Left hindlimb (tissue), 1 donor: ENCODE measurements at regions not wholly inside any gene's neighbourhood (a gene's known extent, or its start where the extent isn't known, plus 50 kb on each side); places are given as distances from the start of the nearest gene placed in this dataset.
A peak's percentile ranks its signal among the peaks of the same experiment; 100 is the strongest.

Source experiments
- DNase-seq: peaks from one replicate; pipeline ENCODE4 v3.0.0-alpha.2; 2018

GRCh38 chr1:5730272-5731109 is 261.7 kb downstream of the NPHP4 start:
- DNase-seq: peak; percentile 3

DNA sequence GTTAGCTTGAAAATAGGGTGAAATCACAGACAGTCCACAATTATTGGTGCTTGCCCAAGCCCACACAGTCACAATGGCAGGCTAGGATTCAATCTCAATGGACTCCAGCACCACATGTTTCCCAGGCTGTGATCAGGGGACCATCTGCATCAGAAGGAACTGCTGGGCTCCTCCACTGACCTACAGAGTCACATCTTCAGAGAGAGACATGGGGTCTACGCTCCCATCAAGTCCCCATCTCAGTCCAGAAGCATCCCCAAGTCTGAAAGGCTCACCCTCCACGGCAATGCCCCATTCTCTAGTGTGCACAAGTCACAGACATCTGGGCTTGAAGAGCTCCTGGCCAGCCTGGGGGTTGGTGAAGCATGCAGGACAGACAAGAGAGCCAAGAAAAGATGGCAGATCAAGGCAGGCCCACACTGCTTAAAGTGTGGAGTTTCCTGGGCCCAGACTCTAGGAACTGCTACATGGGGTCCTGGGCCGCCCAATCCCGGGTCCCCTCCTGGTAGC is 262.5 kb downstream of the NPHP4 start:
- DNase-seq: peak; percentile 3

GRCh38 chr1:5728663-5729355 is 263.4 kb downstream of the NPHP4 start:
- peak; percentile 10 for DNase-seq

GRCh38 chr1:5727871-5728643 is 264.2 kb downstream of the NPHP4 start:
- peak; percentile 3 for DNase-seq

DNA sequence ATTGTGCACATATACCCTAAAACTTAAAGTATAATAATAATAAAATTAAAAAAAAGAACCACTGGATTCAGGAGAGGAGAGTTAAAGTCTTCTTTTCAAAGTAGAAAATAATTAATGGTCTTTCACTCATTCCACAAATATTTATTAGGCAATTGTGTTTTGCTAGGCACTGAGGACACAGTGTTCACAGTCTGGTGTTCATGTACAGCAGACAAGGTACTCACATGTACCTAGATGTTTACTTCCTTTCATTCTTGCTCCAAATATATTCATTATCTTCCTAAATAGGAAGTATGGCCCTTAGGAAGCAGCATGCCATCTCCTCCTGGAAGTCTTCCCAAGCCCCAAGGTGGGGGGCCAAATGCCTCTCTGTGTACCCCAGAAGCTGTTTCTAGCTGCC is 265.0 kb downstream of the NPHP4 start:
- DNase-seq: peak; percentile 1

DNA sequence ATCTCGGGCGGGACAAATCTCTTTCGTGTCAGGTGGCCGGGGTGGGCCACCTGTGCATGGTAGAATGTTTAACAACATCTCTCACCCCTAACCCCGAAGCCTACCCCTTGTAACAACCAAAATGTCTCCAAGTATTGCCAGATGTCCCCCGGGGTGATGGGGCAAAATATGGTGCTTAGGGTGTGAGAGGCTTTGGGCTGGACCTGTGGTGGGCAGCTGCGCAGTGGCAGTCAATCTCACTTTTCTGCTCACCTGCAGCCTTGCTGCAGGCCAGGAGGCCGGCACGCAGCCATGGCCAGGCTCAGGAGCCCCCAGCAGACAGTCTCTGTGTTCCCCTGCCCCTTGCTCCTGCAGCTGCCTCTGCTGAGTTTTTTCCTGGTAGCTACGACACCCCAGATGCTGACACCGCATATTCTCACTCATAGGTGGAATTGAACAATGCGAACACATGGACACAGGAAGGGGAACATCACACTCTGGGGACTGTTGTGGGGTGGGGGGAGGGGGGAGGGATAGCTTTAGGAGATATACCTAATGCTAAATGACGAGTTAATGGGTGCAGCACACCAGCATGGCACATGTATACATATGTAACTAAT is 265.5 kb downstream of the NPHP4 start:
- DNase-seq: peak; percentile 2

DNA sequence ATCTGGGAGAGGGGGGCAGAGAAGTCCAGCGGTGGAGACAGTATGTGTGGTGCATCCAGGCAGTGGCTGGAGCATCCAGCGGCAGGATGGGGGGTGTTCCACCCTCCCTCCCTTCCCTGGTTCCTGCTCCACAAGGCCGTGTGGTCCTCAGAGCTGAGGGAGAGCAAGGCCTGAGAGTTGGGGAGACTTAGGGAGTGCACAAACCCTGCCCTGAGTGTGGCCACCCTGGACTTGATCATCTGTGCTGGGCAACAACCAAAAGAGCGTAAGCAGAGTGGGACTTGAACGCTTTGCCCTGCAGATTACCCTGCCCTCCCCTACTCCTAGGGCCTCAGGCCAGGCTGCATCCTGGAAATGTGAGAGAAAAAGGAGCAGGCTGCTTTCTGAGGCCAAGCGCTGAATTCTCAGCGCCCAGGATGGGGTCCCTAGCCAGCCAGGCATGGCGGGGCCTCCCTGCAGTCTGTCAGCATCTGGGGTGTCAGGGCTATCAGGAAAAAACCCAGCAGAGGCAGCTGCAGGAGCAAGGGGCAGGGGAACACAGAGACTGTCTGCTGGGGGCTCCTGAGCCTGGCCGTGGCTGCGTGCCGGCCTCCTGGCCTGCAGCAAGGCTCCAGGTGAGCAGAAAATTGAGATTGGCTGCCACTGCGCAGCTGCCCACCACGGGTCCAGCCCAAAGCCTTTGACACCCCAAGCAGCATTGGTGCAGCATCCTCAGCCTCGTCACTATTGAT is 266.2 kb downstream of the NPHP4 start:
- DNase-seq: peak; percentile 26

DNA sequence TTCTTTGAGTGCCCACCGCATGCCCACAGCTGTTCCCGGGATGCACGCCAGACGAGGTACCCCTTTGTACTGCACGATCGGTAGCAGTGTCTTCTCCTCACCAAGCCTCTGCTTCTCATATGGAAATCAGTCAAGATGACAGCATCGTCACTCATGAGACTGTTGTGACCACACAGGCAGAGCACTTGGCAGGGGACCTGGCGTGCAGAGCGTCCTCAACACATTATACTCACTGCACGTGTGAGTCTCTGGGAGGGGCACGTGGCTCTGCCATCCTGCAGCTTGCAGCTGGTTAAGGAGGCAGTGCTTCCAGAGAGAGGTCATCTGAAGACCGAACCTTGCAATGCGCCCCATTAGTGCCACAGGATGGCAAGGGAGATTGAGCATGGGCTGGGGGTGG is 266.8 kb downstream of the NPHP4 start:
- DNase-seq: peak; percentile 2

DNA sequence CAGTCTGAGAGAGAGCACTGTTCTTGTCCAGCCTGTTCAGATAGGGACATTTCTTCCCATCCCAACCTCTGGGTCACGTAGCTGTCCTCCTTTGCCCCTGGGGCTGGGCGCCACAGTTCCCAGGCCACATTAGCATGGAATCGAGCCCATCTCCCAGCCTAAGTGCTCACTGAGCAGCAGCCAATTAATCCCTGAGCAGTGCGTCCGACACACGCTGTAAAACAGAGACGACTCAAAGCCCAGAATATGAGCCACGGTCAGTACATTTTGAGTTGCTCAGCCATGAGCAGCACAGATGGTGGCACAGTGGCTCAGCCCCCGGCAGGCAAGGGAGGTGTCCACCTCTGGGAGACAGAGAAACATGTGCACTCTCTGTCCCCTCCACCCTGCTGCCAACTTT is 267.4 kb downstream of the NPHP4 start:
- DNase-seq: peak; percentile 17

DNA sequence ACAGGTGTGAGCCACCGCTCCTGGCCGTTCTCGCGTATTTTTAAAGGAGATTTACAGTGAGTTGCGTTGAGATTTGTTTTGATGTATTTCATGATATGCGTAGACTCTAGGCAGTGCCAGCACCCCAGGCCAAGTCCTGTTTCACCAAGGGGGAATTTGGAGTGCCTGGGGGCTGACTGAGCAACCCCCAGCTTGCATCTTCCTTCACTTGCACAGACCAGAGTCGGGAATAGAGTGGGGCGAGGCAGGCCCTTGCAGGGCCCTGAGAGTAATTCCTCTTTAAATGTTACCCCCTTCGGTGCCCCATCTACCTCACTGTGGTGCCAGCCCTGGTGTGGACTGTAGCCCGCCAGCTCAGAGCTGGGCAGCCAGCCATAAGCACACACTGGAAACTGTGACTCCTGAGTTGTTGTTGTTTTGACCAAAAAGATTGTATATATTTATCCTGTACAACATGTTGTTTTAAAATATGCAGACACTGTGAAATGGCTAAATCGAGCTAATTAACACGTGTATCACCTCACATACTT is 269.5 kb downstream of the NPHP4 start:
- DNase-seq: peak; percentile 30

DNA sequence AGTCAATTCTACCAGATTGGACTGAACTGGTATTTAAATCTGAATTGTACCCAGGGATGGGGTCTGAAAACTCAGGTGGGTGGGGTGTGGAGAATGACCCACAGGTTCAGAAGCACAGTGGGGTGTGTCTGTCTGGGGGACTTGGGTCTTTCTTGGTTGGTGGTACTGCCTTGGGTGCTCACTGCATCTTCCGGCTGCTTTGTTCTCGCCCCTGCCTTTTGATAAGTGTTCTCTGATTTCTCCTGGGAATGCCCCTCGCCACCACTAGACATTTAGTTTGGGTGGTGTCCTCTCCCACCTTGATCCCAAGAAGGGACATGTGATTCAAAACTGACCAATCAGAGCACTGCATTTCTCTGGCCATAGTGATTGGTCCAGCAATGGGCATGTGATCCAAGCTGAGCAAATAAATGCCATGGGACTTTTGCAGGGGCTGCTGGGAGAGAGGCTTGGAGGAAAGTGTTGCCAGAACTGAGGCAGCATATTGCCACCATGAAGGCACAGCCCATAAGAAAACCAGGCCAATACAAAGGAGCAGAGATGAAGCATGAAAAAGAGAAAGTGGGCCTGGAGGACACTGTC is 270.5 kb downstream of the NPHP4 start:
- DNase-seq: peak; percentile 5

- DNase-seq: no peak
Observed at GRCh38 chr1:5720936-5721335, 271.3 kb downstream of the NPHP4 start.

GRCh38 chr1:5720484-5720883 is 271.7 kb downstream of the NPHP4 start:
- no peak for DNase-seq

DNA sequence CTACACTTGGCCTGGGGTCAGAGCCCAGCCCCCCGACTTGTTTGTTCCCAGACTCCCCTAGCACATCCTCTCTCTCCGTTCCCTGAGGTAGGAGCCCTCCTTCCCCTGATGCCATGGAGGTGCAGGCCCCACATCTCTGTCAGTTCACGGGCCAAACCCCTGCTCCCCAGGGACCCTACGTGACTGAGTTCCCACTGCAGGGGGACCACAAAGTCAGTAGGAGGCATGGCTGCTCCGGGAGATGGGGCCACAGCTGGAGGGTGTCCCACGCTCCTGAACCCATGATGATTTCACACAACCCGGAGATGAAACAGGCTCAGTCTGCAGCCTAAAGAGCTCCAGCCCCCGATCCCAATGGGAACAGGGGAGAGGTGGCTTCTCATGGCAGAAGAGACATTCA is 272.2 kb downstream of the NPHP4 start:
- DNase-seq: no peak

- DNase-seq: no peak
Observed at GRCh38 chr1:5718831-5719632, 273.2 kb downstream of the NPHP4 start.

- no peak for DNase-seq
Observed at GRCh38 chr1:5717031-5717682, 275.1 kb downstream of the NPHP4 start.

- no peak for DNase-seq
Observed at GRCh38 chr1:5716126-5716525, 276.1 kb downstream of the NPHP4 start.

- no peak for DNase-seq
Observed at GRCh38 chr1:5713101-5714010, 278.9 kb downstream of the NPHP4 start.
